HG03025 (cell line): ENCODE measurements at regions not wholly inside any gene's neighbourhood (a gene's known extent, or its start where the extent isn't known, plus 50 kb on each side); places are given as distances from the start of the nearest gene placed in this dataset.

Experiments used
- ATAC-seq: cut with Tn5 transposase; IDR thresholded peaks from one replicate; pipeline ENCODE4 v1.9.1; 2021; ENCODE audit warnings: mild to moderate bottlenecking, moderate library complexity; ENCODE audit not compliant: unreplicated experiment, low FRiP score

GRCh38 chr9:79507801-79508200 lies 64.0 kb upstream of the TLE4 start:
- ATAC-seq, result no peak

- ATAC-seq, result no peak
Observed at GRCh38 chr9:79512251-79512650, 59.5 kb upstream of the TLE4 start.
